GM12872 (cell line): ENCODE measurements at regions not wholly inside any gene's neighbourhood (a gene's known extent, or its start where the extent isn't known, plus 50 kb on each side); places are given as distances from the start of the nearest gene placed in this dataset.

Source experiments
- TF ChIP-seq, protein P1 (sequence below): IDR thresholded peaks from 3 replicates; pipeline ENCODE4 v1.5.1; 2011; ENCODE audit warnings: low read depth, mild to moderate bottlenecking, low read length, moderate library complexity; ENCODE audit not compliant: insufficient read depth

DNA sequence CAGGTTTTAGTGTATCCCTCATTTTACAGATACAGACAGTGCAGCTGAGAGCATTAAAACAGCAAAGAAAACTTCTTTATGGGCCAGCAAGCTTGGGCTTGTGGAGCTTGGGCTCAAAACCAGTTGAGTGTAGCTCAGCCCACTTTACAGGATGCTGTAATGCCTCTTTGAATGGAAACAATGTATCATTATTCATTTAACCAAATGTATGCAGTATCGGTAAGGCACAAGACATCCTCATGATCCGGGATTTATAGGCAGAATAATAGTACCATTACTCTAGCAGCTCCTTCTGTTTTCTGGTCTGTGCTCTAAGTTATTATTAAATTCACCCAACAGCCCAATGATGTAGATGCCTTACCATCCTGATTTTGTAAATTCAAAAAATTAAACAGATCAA, 575.1 kb upstream of the CDH7 start:
- TF ChIP-seq, protein P1, sequence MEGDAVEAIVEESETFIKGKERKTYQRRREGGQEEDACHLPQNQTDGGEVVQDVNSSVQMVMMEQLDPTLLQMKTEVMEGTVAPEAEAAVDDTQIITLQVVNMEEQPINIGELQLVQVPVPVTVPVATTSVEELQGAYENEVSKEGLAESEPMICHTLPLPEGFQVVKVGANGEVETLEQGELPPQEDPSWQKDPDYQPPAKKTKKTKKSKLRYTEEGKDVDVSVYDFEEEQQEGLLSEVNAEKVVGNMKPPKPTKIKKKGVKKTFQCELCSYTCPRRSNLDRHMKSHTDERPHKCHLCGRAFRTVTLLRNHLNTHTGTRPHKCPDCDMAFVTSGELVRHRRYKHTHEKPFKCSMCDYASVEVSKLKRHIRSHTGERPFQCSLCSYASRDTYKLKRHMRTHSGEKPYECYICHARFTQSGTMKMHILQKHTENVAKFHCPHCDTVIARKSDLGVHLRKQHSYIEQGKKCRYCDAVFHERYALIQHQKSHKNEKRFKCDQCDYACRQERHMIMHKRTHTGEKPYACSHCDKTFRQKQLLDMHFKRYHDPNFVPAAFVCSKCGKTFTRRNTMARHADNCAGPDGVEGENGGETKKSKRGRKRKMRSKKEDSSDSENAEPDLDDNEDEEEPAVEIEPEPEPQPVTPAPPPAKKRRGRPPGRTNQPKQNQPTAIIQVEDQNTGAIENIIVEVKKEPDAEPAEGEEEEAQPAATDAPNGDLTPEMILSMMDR: no peak

DNA sequence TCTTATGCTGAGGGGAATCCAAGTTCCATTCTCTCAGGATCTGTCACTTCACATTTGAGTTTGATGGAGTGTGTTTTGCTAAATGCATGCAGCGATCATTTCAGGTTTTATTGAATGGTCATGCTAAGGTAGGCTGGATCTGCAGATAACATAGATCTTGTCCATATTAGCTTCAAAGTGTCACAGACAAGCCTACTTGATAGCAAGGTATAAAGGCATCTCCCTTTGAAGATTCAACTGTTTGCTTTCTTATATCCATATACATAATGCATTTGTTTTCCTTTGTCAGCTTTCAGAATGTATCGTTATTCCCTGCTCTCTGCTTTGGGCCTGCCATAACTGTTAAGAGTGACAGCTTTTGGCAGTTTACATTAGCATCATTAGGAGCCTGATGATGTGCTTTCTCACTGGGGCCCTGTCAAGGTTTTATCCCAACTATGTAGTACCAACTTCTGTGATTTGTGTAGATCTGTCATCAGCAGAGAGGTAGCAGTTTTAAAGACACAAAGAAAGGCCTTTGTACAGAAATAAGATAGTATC, 604.3 kb upstream of the CDH7 start:
- TF ChIP-seq, protein P1: no peak

DNA sequence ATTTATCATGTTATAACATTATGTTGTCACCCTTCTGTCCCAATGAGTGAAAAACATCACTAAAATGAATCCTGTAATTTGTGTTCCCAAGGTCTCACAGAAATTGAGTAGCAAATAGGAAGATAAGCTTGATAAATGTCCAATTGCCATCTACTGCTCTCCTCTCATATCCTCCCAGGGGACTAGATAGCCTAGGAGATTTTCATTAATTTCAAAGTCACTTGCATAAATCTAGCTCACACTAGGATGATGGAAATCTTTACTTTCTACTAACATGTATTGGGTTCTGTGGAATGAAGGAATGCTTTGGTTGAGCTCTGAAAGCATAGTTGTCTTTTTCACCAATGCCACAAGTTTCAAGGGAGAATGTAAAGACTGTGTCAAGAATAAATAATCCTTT, 605.5 kb upstream of the CDH7 start:
- TF ChIP-seq, protein P1: no peak

- TF ChIP-seq, protein P1: no peak
Observed at GRCh38 chr18:65133610-65134009, 617.2 kb upstream of the CDH7 start.

- TF ChIP-seq, protein P1: no peak
Observed at GRCh38 chr18:65124633-65125032, 626.2 kb upstream of the CDH7 start.

DNA sequence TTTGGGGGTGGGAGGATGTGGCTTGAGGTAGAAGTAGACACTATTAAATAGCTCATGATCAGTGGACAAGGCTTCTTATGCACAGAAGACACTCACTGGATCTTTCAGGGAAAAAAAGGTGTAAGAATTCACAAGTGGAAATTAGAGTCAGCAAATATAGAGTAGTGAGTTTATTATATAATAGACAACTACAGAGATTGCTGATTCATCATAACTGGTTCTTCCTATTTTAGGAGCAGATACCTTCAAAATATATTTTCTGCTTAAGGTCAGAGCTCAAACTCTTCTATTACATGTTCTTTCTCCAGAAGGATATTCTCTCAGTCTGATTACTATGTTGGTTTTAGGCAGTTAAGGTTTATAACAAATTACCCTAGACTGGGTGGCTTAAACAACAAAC, 646.9 kb upstream of the CDH7 start:
- TF ChIP-seq, protein P1: no peak

DNA sequence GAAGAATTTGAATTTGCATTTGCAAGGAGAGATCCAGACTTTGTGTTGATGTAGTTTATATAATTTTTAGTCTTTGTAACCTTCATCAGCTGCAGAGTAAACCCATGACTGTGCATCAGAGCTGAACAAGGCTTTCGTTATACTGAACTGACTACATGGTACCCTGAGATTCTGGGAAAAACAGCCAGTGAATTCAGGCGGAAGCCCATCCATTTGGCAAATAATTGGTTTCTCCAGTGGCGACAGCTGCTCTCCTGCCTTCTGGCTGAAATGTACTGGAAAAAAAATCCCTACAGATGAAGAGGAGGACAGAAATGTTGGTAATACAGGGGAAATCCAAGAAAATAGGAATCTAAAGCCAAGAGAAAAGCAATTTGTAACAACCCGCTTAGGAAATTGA, 657.5 kb upstream of the CDH7 start:
- TF ChIP-seq, protein P1: no peak
